MCF 10A (cell line): ENCODE measurements at regions not wholly inside any gene's neighbourhood (a gene's known extent, or its start where the extent isn't known, plus 50 kb on each side); places are given as distances from the start of the nearest gene placed in this dataset.
A peak's percentile ranks its signal among the peaks of the same experiment; 100 is the strongest.

Experiments
- BruUV-seq: library from RNA; stranded (reverse); fragments of 400-500 nt; replicated peaks from 2 replicates; lab custom pipeline; 2021; lab: Mats Ljungman, UMichigan
- CTCF ChIA-PET: fragments of 300-600 bp; sonication (Branson Sonifier 250); formaldehyde crosslinking; extraction: SDS; loops from one replicate; lab custom pipeline; 2021; ENCODE audit warnings: antibody characterized with exemption, inconsistent platforms; lab: Yijun Ruan, JAX
- POLR2A ChIA-PET: fragments of 300-600, 350-650 bp; sonication (Branson Sonifier 250); formaldehyde crosslinking; extraction: SDS; loops from one replicate; lab custom pipeline; 2020; ENCODE audit warnings: antibody characterized with exemption, inconsistent platforms; lab: Yijun Ruan, JAX
- DNase-seq: peaks from one replicate; pipeline ENCODE4 v3.0.0-alpha.2; 2018; ENCODE audit not compliant: unreplicated experiment
- H3K27ac Mint-ChIP-seq: one replicate; pipeline ENCODE4 v1.8.0; 2022; ENCODE audit warnings: mild to moderate bottlenecking, low read depth, mixed read lengths; ENCODE audit not compliant: unreplicated experiment
- H3K27me3 Mint-ChIP-seq: one replicate; pipeline ENCODE4 v1.8.0; 2022; ENCODE audit warnings: mixed read lengths; ENCODE audit not compliant: insufficient read depth, unreplicated experiment
- H3K36me3 Mint-ChIP-seq: one replicate; pipeline ENCODE4 v1.8.0; 2022; ENCODE audit warnings: mild to moderate bottlenecking, moderate library complexity, mixed read lengths; ENCODE audit not compliant: insufficient read depth, unreplicated experiment
- H3K4me1 Mint-ChIP-seq: one replicate; pipeline ENCODE4 v1.8.0; 2022; ENCODE audit warnings: mixed read lengths; ENCODE audit not compliant: insufficient read depth, unreplicated experiment
- H3K4me3 Mint-ChIP-seq: one replicate; pipeline ENCODE4 v1.8.0; 2022; ENCODE audit warnings: mild to moderate bottlenecking, moderate library complexity, mixed read lengths; ENCODE audit not compliant: unreplicated experiment
- H3K9me3 Mint-ChIP-seq: one replicate; pipeline ENCODE4 v1.8.0; 2022; ENCODE audit warnings: mixed read lengths; ENCODE audit not compliant: unreplicated experiment
- intact Hi-C: fragments of 100-400 bp; cut with micrococcal nuclease; formaldehyde crosslinking; loops from 2 replicates; pipeline ENCODE4 v1.14.1; 2022
- TF ChIP-seq, protein P1 (sequence below): fragments of 200-600 bp; IDR thresholded peaks from one replicate; pipeline ENCODE4 v1.8.0; 2022; ENCODE audit warnings: antibody characterized with exemption, mild to moderate bottlenecking; ENCODE audit not compliant: unreplicated experiment

GRCh38 chr14:87109271-87109670, 883.7 kb downstream of the GALC start:
- TF ChIP-seq, protein P1, sequence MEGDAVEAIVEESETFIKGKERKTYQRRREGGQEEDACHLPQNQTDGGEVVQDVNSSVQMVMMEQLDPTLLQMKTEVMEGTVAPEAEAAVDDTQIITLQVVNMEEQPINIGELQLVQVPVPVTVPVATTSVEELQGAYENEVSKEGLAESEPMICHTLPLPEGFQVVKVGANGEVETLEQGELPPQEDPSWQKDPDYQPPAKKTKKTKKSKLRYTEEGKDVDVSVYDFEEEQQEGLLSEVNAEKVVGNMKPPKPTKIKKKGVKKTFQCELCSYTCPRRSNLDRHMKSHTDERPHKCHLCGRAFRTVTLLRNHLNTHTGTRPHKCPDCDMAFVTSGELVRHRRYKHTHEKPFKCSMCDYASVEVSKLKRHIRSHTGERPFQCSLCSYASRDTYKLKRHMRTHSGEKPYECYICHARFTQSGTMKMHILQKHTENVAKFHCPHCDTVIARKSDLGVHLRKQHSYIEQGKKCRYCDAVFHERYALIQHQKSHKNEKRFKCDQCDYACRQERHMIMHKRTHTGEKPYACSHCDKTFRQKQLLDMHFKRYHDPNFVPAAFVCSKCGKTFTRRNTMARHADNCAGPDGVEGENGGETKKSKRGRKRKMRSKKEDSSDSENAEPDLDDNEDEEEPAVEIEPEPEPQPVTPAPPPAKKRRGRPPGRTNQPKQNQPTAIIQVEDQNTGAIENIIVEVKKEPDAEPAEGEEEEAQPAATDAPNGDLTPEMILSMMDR, result no peak
- DNase-seq, result peak; percentile 2
- BruUV-seq, result no TSS peak
- CTCF ChIA-PET, result interaction anchor here (0.6 to 1.2 kb wide), 2 partner anchors 10 to 42 kb away, joined by 3 read pairs; no protein-coding TSS in a partner anchor
- no peaks in the 10 kb centered on the region for H3K36me3 Mint-ChIP-seq
- no peaks in the 10 kb centered on the region for H3K27me3 Mint-ChIP-seq
- no peak overlapping the region for H3K4me3 Mint-ChIP-seq
- peaks cover 11% of the 10 kb centered on the region for H3K4me1 Mint-ChIP-seq
- intact Hi-C loops, result no loop called here
- POLR2A ChIA-PET, result interaction anchor here (0.8 kb wide), 1 partner anchor 59 kb away, joined by 3 read pairs; no protein-coding TSS in a partner anchor
- H3K9me3 Mint-ChIP-seq, result no peaks in the 10 kb centered on the region
- H3K27ac Mint-ChIP-seq, result no peak overlapping the region

- no TSS peak for BruUV-seq
- Mint-ChIP-seq H3K4me1 (peaks cover 11% of the 10 kb centered on the region), H3K36me3 (no peaks in the 10 kb centered on the region), H3K4me3 (no peak overlapping the region), H3K9me3 (no peaks in the 10 kb centered on the region), H3K27ac (peak overlapping the region; percentile 7), H3K27me3 (no peaks in the 10 kb centered on the region)
- intact Hi-C loops, result no loop called here
- ChIA-PET CTCF (interaction anchor here (0.6 to 1.2 kb wide), 2 partner anchors 9 to 42 kb away, joined by 3 read pairs; no protein-coding TSS in a partner anchor), POLR2A (interaction anchor here (0.7 to 0.8 kb wide), 2 partner anchors 58 to 652 kb away, joined by 3 to 6 read pairs; no protein-coding TSS in a partner anchor)
- peak; percentile 67 for DNase-seq
- TF ChIP-seq, protein P1, result no peak
Observed at GRCh38 chr14:87108726-87109125, 884.3 kb downstream of the GALC start.

DNA sequence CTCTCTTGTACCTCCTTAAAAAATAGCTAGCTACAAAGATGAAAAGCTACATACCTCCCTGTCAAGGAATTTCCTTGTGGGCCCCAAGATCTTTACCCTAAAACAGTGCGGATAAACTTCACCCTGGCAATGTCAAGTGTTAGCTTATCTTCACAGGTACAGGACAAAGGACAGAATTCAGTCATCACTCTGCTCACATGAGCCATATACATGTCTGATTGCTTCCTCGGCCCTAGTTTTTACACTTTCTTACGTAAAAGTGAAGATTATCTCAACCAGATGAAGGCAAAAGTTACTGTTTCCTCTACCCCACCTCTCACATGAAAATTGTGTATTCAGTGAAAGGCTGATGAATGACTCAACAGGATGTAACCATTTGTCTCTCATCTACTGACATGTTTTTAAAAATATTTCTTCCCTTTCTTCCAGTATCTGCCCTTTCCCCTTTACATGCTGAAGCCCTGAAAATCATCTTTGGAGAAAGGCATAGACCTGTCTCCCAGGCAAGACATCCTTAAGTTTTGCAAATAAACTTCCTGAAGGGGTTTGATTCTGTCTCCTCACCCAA, 890.1 kb downstream of the GALC start:
- peak overlapping the region; percentile 11 for H3K27ac Mint-ChIP-seq
- H3K9me3 Mint-ChIP-seq, result no peaks in the 10 kb centered on the region
- ChIA-PET POLR2A (no interaction called here), CTCF (interaction anchor here (0.6 kb wide), 1 partner anchor 681 kb away, joined by 5 read pairs; no protein-coding TSS in a partner anchor)
- peaks cover 21% of the 10 kb centered on the region for H3K4me1 Mint-ChIP-seq
- TF ChIP-seq, protein P1, result no peak
- no peak overlapping the region for H3K4me3 Mint-ChIP-seq
- peak; percentile 3 for DNase-seq
- intact Hi-C loops, result no loop called here
- no TSS peak for BruUV-seq
- H3K27me3 Mint-ChIP-seq, result no peaks in the 10 kb centered on the region
- no peaks in the 10 kb centered on the region for H3K36me3 Mint-ChIP-seq

GRCh38 chr14:87097015-87097414, 896.0 kb downstream of the GALC start:
- CTCF ChIA-PET, result interaction anchor here (0.6 kb wide), 1 partner anchor 95 kb away, joined by 4 read pairs; no protein-coding TSS in a partner anchor
- H3K4me3 Mint-ChIP-seq, result no peak overlapping the region
- TF ChIP-seq, protein P1, result no peak
- H3K27me3 Mint-ChIP-seq, result no peaks in the 10 kb centered on the region
- no peaks in the 10 kb centered on the region for H3K9me3 Mint-ChIP-seq
- no peaks in the 10 kb centered on the region for H3K36me3 Mint-ChIP-seq
- H3K27ac Mint-ChIP-seq, result no peak overlapping the region
- BruUV-seq, result no TSS peak
- H3K4me1 Mint-ChIP-seq, result peaks cover 8% of the 10 kb centered on the region
- intact Hi-C loops, result no loop called here
- POLR2A ChIA-PET, result no interaction called here
- DNase-seq, result no peak
